Pancreas (tissue), 10 donors: ENCODE measurements at regions not wholly inside any gene's neighbourhood (a gene's known extent, or its start where the extent isn't known, plus 50 kb on each side); places are given as distances from the start of the nearest gene placed in this dataset.

Source experiments
- ATAC-seq, 4 donors: fragments of 200-7000 bp; cut with Tn5 transposase; one replicate each; pipeline versions ENCODE4 v1.8.0 to v1.9.1; 2020; ENCODE audit warnings: mild to moderate bottlenecking in 4 of 4, moderate library complexity in 4 of 4
- DNase-seq, 6 donors: peaks; one replicate each; pipeline ENCODE4 v3.0.0-alpha.2; 2020
- FAIRE-seq: peaks from 2 replicates; lab custom pipeline; 2012; peaks lifted over from hg19 to GRCh38; lab: Jason Lieb, UNC
- H3K27ac ChIP-seq, 4 donors: fragments of 200-600 bp; sonication (generic); 1 replicate in 3 of 4; 2 replicates in 1 of 4; pipeline versions ENCODE4 v1.5.0 to v1.8.0; 2020
- H3K27me3 ChIP-seq, 4 donors: fragments of 200-600 bp; one replicate each; pipeline ENCODE4 v1.8.0; 2021
- H3K36me3 ChIP-seq, 3 donors: fragments of 200-600 bp; sonication (generic) in 1 of 3; one replicate each; pipeline versions ENCODE4 v1.5.0 to v1.8.0; 2020 to 2021
- H3K4me1 ChIP-seq, 3 donors: fragments of 200-600 bp; one replicate each; pipeline ENCODE4 v1.8.0; 2021
- H3K4me3 ChIP-seq, 4 donors: fragments of 200-600 bp; sonication (generic) in 2 of 4; one replicate each; pipeline versions ENCODE4 v1.5.0 to v1.8.0; 2020 to 2021
- H3K9me3 ChIP-seq, 4 donors: fragments of 200-600 bp; one replicate each; pipeline ENCODE4 v1.8.0; 2021
- WGBS, 2 donors: extraction: QIAGEN DNeasy Blood & Tissue Kit; methylation state at CpG; one replicate each; pipeline ENCODE4 v1.1.7; 2013; 5-methylcytosine and 5-hydroxymethylcytosine counted together
- intact Hi-C, 3 donors: fragments of 100-400 bp; cut with DNase I; formaldehyde crosslinking; loops; one replicate each; pipeline versions ENCODE4 v1.11.1 to v1.14.2; 2022
- TF ChIP-seq, protein P1 (sequence below), 4 donors: fragments of 200-600 bp; sonication (generic) in 3 of 4; IDR thresholded peaks; one replicate each; pipeline versions ENCODE4 v1.5.0 to v1.8.0; 2021; ENCODE audit warnings: antibody characterized with exemption in 4 of 4
- donor health status: healthy with polysubstance abuse.
- donor health status: DM: no; HTN: no; CAD: no; lungs with moderate emphysema.
- donor health status: DM: no; HTN: no; CAD: no.
- donor health status: control.
- donor health status: control.
- donor health status: Bipolar disorder and iron deficiency.
- donor health status: DM: yes; HTN: yes; CAD: no.
- donor health status: DM: no; HTN: no; CAD: no.
- donor health status: DM: no; HTN: no; CAD: no.
- donor health status: DM: yes; HTN: yes; CAD: no.

DNA sequence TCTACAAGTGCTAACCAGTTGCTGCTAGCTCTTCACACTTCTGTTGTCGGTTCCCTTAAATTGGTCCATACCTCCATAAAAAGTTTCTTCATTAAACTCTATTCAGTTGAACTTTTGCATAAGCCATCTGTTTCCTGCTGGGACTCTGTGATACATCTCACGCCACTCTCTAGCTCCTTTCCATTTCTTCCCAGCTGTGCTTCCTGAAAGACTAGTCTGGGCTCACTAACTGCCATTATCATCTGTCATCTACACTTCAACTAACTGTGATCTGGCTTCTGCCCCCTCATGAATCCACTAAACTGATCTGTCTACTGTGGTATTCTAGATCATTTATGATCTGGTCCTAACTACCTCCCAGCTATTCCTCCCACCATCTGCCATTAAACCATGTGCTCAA, 78.3 kb downstream of the ELAPOR2 start:
- DNase-seq (no peak), FAIRE-seq (no peak), ATAC-seq (no peak)
- no peak overlapping the region for H3K27ac ChIP-seq
- intact Hi-C loops = no loop called here
- TF ChIP-seq, protein P1, sequence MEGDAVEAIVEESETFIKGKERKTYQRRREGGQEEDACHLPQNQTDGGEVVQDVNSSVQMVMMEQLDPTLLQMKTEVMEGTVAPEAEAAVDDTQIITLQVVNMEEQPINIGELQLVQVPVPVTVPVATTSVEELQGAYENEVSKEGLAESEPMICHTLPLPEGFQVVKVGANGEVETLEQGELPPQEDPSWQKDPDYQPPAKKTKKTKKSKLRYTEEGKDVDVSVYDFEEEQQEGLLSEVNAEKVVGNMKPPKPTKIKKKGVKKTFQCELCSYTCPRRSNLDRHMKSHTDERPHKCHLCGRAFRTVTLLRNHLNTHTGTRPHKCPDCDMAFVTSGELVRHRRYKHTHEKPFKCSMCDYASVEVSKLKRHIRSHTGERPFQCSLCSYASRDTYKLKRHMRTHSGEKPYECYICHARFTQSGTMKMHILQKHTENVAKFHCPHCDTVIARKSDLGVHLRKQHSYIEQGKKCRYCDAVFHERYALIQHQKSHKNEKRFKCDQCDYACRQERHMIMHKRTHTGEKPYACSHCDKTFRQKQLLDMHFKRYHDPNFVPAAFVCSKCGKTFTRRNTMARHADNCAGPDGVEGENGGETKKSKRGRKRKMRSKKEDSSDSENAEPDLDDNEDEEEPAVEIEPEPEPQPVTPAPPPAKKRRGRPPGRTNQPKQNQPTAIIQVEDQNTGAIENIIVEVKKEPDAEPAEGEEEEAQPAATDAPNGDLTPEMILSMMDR (IDR thresholded peaks at IDR 0.05) = no peak
- WGBS, 2 donors = 55 to 68% methylated on average over 2 of the region's 2 CpGs
- no peaks in the 10 kb centered on the region for H3K9me3 ChIP-seq
- H3K4me1 ChIP-seq = no peaks in the 10 kb centered on the region
- no peak overlapping the region for H3K4me3 ChIP-seq
- H3K27me3 ChIP-seq = no peaks in the 10 kb centered on the region
- H3K36me3 ChIP-seq = no peaks in the 10 kb centered on the region

DNA sequence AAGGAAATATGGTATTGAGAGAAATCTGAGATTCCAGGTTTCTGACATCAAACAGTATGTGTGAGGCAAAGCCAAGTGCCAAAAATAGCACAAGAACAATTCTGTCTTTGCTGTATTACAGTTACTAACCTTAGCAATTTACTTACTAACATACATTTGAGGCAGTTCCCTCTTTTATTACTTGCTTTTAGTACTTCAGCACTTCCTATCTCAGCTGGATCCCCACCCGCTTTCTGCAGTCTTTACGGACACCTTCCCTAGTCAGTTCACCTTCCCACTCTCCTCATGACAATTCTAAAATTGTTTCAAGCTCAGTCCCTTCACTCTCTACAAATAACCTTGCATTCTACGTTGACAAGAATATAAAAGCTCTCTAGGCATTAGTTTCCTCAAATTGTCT, 79.2 kb downstream of the ELAPOR2 start:
- whole genome bisulfite sequencing, 2 donors = 69 to 79% methylated on average over 3 of the region's 3 CpGs
- no peaks in the 10 kb centered on the region for H3K27me3 ChIP-seq
- no peak for ATAC-seq
- intact Hi-C loops = no loop called here
- TF ChIP-seq, protein P1 (IDR thresholded peaks at IDR 0.05) = no peak
- H3K36me3 ChIP-seq = no peaks in the 10 kb centered on the region
- H3K9me3 ChIP-seq = no peaks in the 10 kb centered on the region
- H3K4me3 ChIP-seq = no peak overlapping the region
- H3K4me1 ChIP-seq = no peaks in the 10 kb centered on the region
- DNase-seq = no peak
- H3K27ac ChIP-seq = no peak overlapping the region
- no peak for FAIRE-seq

DNA sequence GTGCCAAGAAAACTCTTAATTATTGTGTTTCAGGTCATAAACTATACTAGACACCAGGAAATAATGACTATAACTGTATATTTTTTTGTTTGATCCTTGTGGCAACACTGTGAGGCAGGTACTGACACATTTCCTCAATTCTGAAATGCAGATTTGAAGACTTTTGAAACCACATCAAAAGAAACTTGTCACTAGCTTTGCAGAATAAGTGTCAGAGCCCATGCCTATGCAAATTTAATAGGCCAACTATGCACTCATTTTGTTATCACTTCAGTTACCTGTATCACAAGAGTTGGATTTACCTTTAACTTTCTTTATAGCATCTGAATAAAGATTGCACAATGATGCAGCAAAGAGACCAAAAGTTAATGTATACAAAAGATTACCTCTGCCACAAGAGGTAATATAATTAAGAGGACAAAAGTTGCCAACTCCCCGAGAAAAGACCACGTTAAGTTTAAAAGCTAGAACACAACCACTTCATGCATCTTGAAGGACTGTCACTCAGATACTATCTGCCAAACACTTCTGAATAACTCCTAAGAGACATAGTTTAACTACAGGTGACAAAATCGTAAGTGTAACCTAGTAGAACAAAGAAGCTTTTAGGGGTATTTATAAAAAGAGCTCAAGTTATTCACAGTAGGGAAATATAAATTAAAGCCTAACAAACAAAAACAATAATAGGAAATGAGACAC, 80.5 kb downstream of the ELAPOR2 start:
- ATAC-seq (no peak), FAIRE-seq (no peak), DNase-seq (no peak)
- intact Hi-C loops = no loop called here
- H3K4me1 ChIP-seq = no peaks in the 10 kb centered on the region
- WGBS, 2 donors = 38 to 39% methylated on average over 3 of the region's 3 CpGs
- H3K36me3 ChIP-seq = no peaks in the 10 kb centered on the region
- TF ChIP-seq, protein P1 (IDR thresholded peaks at IDR 0.05) = no peak
- H3K4me3 ChIP-seq = no peak overlapping the region
- H3K27me3 ChIP-seq = no peaks in the 10 kb centered on the region
- H3K9me3 ChIP-seq = no peaks in the 10 kb centered on the region
- H3K27ac ChIP-seq = no peak overlapping the region

DNA sequence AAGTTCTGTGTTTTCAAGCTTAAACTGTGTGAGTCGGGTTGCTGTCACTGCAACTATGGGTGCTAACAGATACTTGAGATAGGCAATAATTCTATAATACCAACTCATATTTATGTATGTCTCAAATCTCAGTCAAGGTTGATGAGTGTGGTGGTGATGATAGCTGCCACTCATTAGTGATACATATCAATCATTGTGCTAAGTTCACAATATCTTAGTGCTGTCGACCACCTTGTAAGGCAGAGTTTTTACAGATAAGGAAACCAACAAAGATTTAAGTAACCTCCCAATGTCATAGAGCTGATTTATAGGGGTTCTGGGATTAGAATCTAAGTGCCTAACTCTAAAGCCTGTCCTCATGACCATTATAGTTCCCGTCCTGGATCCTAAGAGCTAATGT, 82.5 kb downstream of the ELAPOR2 start:
- WGBS, 2 donors = 72 to 73% methylated on average over 3 of the region's 3 CpGs
- no peak overlapping the region for H3K27ac ChIP-seq
- no peak for ATAC-seq
- H3K4me1 ChIP-seq = no peaks in the 10 kb centered on the region
- intact Hi-C loops = no loop called here
- FAIRE-seq = no peak
- H3K4me3 ChIP-seq = no peak overlapping the region
- no peaks in the 10 kb centered on the region for H3K27me3 ChIP-seq
- no peak for DNase-seq
- TF ChIP-seq, protein P1 (IDR thresholded peaks at IDR 0.05) = no peak
- H3K36me3 ChIP-seq = no peaks in the 10 kb centered on the region
- H3K9me3 ChIP-seq = no peaks in the 10 kb centered on the region

DNA sequence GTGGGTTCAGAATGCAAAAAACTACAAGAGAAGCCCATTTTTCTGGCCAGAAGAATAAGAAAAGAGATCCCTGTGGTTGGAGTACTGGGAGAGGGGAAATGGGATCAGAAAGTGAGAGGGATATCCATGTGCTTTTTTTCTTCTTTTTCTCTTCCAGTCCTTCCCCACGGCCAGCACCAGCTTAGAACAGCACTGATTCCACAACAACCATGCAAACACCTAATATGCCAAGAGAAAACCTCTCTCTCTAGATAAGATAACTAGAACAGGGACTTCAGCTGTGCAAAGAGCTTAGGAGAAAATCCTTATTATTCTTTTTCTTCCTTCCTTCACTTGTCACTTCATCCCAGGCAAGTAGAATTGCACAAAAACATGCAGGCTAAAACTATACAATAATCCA, 83.5 kb downstream of the ELAPOR2 start:
- no peaks in the 10 kb centered on the region for H3K9me3 ChIP-seq
- intact Hi-C loops = no loop called here
- H3K27ac ChIP-seq = no peak overlapping the region
- no peaks in the 10 kb centered on the region for H3K36me3 ChIP-seq
- 25 to 42% methylated on average over 1 of the region's 1 CpG for WGBS, 2 donors
- H3K27me3 ChIP-seq = no peaks in the 10 kb centered on the region
- no peaks in the 10 kb centered on the region for H3K4me1 ChIP-seq
- TF ChIP-seq, protein P1 (IDR thresholded peaks at IDR 0.05) = no peak
- DNase-seq = no peak
- ATAC-seq = no peak
- no peak for FAIRE-seq
- no peak overlapping the region for H3K4me3 ChIP-seq
